ENCODE measurements at regions not wholly inside any gene's neighbourhood (a gene's known extent, or its start where the extent isn't known, plus 50 kb on each side); places are given as distances from the start of the nearest gene placed in this dataset.

- no peak for TF ChIP-seq POLR2A (IDR thresholded peaks at IDR 0.05)
- no peak for TF ChIP-seq CTCF (IDR thresholded peaks at IDR 0.05)
These were observed 64.7 kb upstream of the CTTNBP2 start for GRCh38 chr7:117937753-117938483.
